HG02970 (cell line): ENCODE measurements at regions not wholly inside any gene's neighbourhood (a gene's known extent, or its start where the extent isn't known, plus 50 kb on each side); places are given as distances from the start of the nearest gene placed in this dataset.
"Not testable (repeated sequence)": the region's sequence is repeated elsewhere in the genome, so short reads cannot be mapped to it uniquely, and the experiment has no call there.

ENCODE experiments used
- ATAC-seq: cut with Tn5 transposase; IDR thresholded peaks from one replicate; pipeline ENCODE4 v1.9.1; 2021; ENCODE audit warnings: mild to moderate bottlenecking, moderate library complexity, moderate number of reproducible peaks; ENCODE audit not compliant: unreplicated experiment, low FRiP score

- no peak for ATAC-seq
Measured at GRCh38 chr11:96447208-96448110, 57.6 kb downstream of the JRKL start.

- no peak for ATAC-seq
Measured at GRCh38 chr11:96448225-96448624, 58.4 kb downstream of the JRKL start.

GRCh38 chr11:96456111-96456510 is 66.3 kb downstream of the JRKL start:
- no peak for ATAC-seq

GRCh38 chr11:96459751-96460150 is 69.9 kb downstream of the JRKL start:
- no peak for ATAC-seq

GRCh38 chr11:96461871-96462270 is 72.1 kb downstream of the JRKL start:
- ATAC-seq, result no peak

GRCh38 chr11:96464700-96465307 is 75.0 kb downstream of the JRKL start:
- ATAC-seq, result no peak

GRCh38 chr11:96465512-96465911 is 75.7 kb downstream of the JRKL start:
- ATAC-seq, result no peak

- ATAC-seq, result no peak
Measured at GRCh38 chr11:96466607-96467006, 76.8 kb downstream of the JRKL start.

GRCh38 chr11:96469776-96470175 is 80.0 kb downstream of the JRKL start:
- ATAC-seq, result no peak

- ATAC-seq, result no peak
Measured at GRCh38 chr11:96470521-96470920, 80.7 kb downstream of the JRKL start.

- no peak for ATAC-seq
Measured at GRCh38 chr11:96472085-96472484, 82.3 kb downstream of the JRKL start.

GRCh38 chr11:96474263-96474662 is 84.5 kb downstream of the JRKL start:
- ATAC-seq, result no peak

- ATAC-seq, result no peak
Measured at GRCh38 chr11:96481204-96481603, 91.4 kb downstream of the JRKL start.

- no peak for ATAC-seq
Measured at GRCh38 chr11:96481771-96482170, 92.0 kb downstream of the JRKL start.

- ATAC-seq, result no peak
Measured at GRCh38 chr11:96482193-96482592, 92.4 kb downstream of the JRKL start.

GRCh38 chr11:96483374-96483955 is 93.7 kb downstream of the JRKL start:
- ATAC-seq, result no peak

GRCh38 chr11:96484361-96484760 is 94.5 kb downstream of the JRKL start:
- ATAC-seq, result no peak

- no peak for ATAC-seq
Measured at GRCh38 chr11:96486890-96487611, 97.2 kb downstream of the JRKL start.

- ATAC-seq, result not testable (repeated sequence)
Measured at GRCh38 chr11:96488911-96489310, 99.1 kb downstream of the JRKL start.

- ATAC-seq, result no peak
Measured at GRCh38 chr11:96500440-96500839, 110.6 kb downstream of the JRKL start.

GRCh38 chr11:96506041-96506440 is 116.2 kb downstream of the JRKL start:
- ATAC-seq, result no peak
